GM19467 (cell line): ENCODE measurements at regions not wholly inside any gene's neighbourhood (a gene's known extent, or its start where the extent isn't known, plus 50 kb on each side); places are given as distances from the start of the nearest gene placed in this dataset.

Source experiments
- ATAC-seq: cut with Tn5 transposase; IDR thresholded peaks from one replicate; pipeline ENCODE4 v1.9.1; 2021; ENCODE audit warnings: mild to moderate bottlenecking, moderate library complexity; ENCODE audit not compliant: unreplicated experiment

DNA sequence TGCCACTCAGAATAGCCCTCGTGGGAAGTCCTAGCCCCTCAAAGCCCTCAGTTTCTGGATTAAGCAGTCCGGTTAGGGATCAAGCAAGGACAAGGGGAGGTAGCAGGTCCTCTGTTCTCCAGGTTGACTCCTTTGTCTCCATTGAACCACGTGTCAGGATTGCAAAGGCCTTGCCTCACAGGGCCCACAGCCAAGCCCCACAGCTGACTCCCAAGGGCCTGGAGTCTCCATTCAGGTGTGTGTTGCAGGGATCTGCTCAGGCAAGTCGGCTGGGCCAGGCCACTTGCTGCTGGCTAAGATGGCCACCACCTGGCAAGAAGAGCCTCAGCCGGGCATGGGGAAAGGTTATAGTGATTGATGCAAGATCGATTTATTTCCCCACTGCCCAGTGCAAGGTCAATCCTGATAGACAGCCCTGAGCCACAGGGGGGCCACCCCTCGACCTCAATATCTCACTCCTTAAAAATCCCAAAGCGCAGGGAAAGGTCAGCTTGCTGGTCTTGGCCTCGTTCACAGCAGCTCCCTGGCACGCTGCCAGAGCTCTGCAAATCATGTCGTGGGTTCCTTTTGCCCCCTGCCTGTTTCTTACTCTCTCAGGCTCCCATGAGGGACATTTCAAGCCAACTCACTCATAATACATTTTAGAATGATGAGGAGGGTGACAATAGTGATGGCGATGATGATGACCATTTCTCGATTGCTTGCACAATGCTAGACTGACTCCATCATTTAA is 75.9 kb downstream of the EDN3 start:
- no peak for ATAC-seq

DNA sequence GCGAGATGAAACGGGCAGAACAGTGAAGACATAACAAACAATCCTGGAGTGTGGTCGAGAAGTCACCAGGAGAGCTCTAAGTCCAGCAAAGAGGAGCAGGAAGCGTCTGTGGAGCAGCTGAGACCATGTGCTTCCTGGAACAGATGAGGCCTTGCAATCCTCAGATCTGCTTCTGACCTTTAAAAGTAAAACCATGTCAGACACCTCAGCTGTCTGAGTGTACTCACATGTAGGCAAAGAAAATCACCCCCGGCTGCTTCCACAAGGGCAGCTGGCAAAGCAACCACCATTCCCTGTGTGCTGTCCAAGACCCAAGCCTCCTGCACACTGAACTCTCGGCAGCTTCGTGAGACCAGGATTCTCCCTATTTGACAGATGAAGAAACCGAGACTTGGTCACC is 76.6 kb downstream of the EDN3 start:
- no peak for ATAC-seq

DNA sequence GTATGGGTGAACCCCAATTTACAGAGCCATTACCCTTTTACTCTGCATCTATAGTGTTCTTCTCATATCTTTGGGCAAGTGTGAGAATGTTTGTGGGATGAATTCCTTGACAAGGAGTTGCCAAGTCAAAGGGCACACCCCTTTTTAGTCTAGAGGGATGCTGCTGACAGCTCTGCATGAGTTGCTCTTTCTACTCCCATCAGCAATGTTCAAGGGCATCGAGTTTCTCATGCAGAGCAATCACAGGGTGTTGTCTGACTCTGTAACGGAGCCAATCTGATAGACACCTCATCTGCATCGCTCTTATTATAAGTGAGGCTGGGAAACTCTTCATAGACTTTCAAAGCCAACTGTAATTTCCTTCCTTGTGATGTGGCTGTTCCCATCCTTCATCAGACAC is 77.4 kb downstream of the EDN3 start:
- ATAC-seq: no peak

DNA sequence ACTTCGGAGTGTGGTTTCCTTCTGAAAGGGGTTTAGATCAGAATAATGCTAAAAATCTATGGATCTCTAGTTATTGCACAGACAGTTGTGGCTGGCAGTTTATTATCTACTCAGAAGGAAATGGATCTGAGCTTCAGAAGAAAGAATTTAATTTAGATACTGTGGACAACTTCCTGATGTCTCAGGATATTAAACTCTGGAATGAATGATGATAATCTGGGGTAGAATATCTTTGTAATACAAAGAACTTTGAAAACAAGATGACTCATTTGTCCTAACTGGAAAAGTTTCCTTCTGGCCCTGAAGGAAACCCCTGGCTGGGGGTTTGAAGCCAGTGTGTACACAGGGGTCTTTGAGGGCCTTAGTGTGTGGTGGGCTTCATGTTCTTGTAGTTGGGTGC is 78.0 kb downstream of the EDN3 start:
- no peak for ATAC-seq

DNA sequence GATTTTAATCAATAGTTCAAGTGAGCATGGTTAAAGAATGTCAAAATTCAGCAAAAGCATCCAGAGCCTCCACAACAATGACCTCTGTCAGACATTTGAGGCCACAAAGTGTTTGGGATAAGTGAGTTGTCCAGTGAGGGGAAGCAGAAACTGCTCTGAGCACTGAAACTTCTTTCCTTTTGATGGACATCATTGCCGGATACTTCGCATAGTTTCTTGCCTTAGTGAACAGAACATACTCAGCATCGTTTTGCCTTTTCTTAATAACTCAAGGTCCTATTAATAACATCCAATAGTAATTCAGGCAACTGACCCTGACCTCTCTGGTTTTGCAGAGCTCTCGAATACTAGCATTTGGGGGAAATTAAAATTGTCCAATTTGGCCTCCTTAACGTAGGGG is 78.6 kb downstream of the EDN3 start:
- ATAC-seq: no peak

DNA sequence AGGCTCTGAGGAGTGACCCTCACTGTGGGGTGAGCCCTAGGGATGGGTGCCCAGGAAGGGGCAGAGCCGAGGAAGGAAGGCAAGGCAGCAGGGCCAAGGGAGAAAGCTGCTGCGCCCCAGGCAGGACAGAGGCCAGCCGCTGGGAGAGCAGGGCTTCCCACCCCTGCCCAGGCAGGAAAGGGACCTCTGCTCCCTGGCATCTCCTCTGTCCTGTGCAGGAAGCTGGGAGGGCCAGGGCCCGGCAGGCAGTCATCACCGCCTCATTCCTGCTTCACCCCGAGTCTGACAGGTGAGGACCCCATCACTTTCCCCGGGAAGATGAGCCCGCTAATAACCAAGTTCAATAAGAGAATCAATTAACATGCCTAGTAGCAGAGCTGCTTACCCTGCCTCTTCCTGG is 81.3 kb downstream of the EDN3 start:
- ATAC-seq: no peak

DNA sequence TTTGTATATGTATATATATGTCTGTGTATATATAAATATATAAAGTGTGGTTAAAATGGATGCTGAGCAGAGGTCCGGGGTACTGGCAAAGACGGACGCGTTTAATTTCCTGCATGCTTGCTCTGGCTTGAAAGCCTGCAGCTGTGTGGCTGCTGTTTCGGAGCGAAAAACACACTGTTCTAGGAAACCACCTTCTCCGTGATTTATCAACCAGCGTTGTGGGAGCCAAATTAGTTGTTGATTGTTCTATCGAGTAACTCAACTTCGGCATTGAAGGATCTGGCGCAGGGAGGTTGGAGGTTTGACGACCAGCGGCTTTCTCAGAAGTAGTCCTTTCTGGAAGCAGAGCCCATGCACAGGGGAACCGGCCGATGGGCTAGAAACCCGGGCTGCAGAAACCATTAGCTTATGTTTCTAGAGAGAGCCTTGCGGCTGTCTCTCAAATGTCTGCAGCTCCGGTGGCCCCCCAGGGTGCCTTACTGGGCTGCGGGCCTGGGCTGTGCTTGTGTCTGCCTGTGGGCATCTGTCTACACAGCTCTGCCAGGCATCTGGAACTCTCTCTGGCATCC is 81.8 kb downstream of the EDN3 start:
- no peak for ATAC-seq

DNA sequence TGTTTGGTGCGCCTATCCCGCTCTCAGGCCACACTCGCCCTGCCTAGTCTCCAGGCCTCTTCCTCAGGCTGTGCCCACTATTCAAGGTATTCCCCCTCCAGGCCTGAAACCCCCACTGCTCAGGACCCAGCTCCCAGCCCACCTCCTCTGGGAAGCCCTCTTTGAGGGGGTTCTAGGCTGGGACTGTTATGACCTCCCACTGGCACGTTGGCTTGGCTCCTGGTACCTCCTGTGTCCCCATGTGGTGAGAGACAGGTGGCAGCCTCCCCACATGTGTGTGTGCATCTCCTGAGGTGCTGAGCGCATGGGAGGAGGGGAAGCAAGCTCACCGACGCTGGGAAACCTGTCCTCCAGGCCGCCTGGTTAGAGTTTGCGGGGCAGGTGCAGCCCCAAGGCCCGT is 82.5 kb downstream of the EDN3 start:
- ATAC-seq: no peak

DNA sequence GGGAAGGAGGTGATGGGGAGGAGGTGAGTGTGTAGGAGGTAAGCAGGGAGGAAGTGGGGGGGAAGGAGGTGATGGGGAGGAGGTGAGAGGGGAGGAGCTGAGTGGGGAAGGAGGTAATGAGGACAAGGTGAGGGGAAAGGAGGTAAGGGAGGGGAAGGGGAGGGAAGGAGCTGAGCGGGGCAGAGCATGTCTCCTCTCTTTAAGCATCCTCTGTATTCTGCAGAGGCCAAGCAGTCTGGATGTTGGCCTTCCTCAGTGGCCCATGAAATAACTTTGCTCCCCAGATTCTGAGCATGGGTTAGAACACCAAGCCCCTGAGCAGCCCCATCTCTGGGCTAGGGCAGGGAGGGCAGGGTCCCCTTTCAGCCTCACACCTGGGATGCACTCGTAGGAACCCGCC is 84.6 kb downstream of the EDN3 start:
- ATAC-seq: no peak

DNA sequence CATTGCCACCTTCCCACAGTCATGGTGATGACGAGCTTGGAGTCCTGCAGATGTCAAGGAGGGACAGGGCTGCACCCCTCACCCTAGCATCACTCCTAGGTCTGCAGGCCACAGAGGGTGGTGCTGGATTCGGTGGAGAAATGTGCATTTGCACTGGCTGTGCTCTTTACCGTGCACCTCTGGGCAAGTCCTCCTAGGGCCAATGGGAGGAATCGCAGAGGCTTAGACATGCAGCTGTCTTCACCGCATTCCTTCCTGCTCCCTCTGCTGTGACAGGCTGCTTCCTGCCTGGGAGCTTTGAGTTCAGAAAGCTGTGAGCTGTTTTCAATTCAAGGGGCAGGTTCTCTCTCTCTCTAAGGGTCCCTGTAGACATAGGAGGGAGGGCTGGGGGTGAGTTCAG is 85.1 kb downstream of the EDN3 start:
- ATAC-seq: no peak

DNA sequence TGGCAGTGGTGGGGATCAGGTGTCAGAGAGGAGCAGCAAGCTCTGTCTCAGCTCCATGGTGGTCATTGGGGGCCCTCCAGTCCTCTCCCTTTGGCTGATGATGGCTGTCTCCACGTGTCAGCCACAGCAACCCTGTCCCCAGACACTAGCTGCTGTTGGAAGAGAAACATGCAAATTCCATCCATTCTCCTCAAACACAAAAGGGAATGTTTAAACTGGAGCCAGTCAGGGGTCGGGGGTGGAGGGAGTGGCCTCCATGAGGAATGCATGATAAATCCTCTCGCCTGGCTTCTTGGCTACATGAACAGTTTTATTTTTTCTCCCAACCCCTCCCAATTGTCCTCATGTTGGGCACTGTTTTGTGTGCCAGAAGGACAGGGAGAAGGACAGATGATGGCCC is 86.4 kb downstream of the EDN3 start:
- ATAC-seq: no peak

DNA sequence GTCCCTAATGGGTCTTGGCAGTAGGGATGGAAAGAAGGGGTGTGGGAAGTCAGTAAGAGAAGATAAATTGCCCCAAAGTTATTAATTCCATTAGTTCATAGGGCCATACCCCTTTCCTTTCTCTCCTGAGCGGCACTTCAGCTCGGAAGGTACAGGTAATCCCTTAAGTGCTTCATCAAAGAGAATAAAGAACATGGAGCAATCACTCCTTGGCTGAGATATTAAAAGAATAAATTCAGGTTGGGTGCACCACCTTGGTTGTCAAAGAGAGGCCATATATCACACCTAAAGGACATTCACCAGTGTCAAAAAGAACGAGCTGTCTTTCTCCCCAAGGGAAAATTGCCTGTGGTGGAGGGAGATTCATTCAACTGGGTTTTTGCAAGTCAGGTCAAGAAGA is 87.5 kb downstream of the EDN3 start:
- no peak for ATAC-seq

DNA sequence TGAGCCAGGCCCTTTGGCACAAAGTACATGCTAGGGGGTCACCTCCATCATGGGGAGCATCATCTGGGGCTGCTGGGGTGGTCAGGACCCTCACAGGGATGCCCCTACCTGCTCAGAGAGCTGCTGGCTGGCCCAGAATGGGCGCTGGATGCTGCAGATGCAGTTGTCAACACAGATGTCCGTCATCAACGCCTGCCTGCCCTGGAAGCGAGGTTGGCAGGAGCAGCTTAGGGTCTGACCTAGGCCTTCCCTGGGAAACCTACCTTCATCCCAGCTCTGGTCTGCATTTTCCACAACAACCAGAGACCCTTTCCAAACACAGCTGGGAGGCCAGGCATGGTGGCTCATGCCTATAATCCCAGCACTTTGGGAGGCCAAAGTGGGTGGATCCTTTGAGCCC is 88.0 kb downstream of the EDN3 start:
- no peak for ATAC-seq

DNA sequence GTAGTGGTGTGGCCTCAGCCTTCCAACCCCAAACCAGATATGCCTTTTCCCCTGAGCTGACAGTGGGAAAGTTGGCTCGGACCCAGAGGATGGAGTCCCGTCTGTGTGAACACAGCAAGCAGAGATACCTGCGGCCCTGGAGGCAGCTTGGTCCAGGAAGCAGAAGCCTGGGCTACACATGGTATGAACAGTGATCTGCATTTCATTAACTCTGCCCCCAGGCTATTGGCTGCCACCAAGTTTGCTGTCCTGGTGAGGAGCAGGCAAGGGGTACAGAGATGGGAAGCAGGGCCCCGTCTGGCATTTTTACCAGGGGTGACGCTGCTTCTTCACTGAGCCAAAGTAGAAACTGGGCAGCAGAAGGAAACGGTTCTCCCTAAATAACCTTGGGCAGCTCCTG is 90.0 kb downstream of the EDN3 start:
- ATAC-seq: no peak

DNA sequence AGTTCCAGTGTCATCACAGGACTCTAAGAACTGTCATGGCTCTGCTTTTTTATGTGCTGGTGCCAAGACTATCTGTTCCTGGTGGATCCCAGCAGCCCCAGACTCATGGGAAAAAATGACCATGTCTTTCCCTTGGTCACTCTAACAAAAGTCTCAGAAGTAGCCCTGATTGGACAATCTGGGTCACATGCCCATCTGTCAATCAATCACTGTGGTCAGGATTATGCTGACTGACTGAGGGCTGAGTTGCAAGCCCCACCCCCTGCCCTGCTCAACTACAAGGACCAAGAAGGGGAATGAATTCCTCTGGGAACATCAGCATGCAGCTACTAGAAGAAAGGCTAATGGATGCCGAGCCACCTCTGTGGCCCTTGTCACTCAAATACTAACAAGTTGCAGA is 91.6 kb downstream of the EDN3 start:
- ATAC-seq: no peak

DNA sequence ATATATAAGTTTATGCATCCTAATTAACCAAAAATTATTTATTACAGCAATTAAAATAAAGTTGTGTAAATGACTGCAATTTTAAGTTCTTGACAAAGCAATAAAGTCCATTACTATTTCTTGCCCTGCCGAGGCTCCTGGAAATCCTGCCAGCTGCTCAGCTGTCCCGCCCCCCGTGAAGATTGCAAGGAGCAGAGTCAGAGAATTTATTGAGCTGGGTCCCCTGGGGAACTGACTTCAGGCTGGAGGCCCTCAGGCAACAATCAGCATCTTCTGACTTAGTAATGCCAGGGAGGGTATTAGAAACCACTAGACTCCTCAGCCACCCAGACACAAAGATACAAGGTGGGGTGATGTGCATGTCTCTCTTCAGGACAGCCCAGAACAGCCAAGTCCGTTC is 92.3 kb downstream of the EDN3 start:
- no peak for ATAC-seq

DNA sequence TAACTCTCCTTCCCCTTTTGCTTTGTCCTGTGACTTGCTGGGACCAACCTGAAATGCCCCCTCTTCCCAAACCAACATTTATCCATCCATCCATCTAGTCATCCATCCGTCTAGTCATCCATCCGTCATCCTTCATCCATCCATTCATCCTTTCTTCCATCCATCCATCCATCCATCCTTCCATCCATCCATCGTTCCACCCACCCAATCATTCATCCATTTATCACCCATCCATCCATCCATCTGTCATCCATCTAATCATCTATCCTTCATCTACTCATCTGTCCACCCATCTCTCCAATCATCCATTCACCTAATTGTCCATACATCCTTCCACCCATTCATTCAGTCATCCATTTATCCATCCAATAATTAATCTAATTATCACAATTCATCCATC is 92.7 kb downstream of the EDN3 start:
- no peak for ATAC-seq

DNA sequence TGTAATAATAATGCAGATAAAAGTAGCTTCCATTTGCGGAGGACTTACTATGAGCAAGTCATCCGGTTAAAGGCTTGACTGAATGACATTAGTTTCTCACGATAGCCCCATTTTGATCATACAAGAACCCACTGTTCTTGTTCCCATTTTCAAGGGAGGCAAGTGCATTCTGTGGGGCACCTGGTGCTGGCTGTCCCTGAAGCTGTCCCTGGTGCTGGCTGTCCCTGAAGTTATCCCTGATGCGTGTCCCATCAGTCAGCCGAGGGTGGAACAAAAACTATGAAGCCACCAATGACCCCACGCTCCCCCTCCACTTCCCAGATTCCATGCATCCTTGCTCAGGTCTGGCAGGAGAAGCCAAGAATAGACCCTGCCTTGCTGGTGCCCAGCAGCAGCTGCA is 95.3 kb downstream of the EDN3 start:
- ATAC-seq: no peak

DNA sequence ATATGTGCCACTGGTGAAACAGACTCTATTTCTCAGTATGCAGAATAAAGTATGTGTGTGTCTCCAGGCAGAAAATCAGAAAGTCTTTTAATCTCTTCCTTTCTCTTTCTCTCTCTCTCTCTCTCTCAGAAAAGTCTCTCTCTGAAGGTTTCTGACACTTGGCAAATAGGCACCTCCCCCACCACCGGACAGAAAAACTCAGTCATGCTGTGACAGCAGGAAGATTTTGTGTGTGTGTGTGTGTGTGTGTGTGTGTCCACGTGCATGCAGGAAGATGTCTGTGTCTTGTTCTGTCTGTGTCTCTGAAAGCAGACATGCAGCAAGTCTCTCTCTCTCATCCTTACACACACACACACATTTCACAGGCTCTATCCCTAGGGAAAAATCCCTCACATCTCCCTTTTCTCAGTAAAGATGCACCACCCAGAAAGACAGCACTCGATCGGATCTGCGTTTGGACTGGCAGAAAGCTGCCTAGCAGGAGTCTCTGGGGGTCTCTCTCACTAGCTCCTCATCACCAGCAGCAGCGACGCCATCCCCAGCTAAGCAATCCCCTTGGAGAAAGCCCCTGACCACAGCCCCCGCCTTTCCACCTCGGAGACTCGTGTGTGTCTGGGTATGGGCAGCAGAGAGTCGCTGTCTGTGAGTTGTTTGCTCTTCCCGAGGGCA is 98.3 kb downstream of the EDN3 start:
- no peak for ATAC-seq

DNA sequence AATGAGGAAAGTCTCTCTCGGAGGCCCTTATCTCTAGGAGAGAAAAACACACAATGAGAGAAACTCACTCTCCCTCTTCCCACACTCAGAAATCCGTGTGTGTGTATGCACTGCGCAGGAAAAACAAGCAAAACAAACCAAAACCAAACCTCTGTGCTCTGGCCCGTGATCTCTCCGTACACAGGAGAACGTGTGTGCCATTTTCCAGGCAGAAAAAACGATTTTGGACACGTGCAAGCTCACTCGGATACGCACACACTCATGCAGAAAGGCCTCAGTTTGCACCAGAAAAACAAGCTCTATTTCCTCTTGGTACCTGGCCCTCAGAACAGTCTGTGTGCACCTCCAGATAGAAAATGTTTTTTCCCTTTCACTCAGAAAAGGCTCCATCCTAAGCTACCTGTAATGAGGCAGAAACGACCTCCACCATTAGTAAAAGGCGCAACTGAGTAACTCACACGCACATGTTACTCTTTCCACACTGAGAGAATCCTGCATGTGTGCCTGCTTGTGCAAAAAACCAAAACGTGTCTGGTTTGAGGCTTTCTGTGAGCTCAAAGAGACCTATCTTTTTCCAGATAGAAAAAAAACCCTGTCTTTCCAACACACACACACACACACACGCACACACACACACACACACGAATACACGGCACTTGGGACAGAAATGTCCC is 99.2 kb downstream of the EDN3 start:
- ATAC-seq: no peak

DNA sequence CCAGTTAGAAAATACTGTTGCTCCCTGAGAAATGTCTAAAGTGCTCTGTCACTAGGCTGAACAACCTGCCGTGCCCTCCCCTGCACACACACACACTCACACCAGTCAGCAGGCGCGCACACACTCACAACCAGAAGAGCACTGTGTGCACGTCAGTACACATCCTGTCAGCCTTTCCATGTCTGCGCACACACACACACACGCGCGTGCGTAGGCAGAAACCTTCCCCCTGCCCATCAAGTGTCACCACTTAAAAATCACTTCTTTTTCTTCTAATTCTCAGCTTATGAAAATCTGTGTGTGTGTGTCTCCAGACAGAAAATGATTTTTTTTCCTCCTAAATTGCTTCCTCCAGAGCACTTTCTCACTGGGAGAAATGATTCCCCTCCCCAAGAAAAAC is 100.3 kb downstream of the EDN3 start:
- ATAC-seq: no peak

DNA sequence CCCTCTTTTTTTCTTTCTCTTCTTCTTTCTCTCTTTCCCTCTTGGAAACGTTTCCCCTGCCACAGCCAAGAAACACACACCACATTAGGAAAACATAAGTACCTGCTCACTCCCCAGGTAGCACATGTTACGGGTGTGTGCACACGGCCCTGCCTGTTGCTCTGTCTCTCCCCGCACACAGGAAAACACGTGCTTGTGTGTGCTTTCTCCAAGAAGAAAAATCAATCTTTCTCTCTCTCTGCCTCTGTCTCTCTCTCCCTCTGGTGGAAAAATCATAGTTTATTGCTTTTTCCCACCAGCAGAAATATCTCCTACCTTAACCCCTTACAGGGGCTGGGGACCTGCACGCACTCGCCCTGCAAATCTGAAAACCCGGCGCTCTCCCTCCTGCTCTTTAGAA is 102.3 kb downstream of the EDN3 start:
- ATAC-seq: no peak
